ENCODE measurements at regions not wholly inside any gene's neighbourhood (a gene's known extent, or its start where the extent isn't known, plus 50 kb on each side); places are given as distances from the start of the nearest gene placed in this dataset.
"Not testable (repeated sequence)": the region's sequence is repeated elsewhere in the genome, so short reads cannot be mapped to it uniquely, and the experiment has no call there.

- DNase-seq: no peak
Measured at GRCh38 chr2:118604811-118605210, 242.6 kb downstream of the EN1 start.

- DNase-seq: no peak
Measured at GRCh38 chr2:118604371-118604770, 243.1 kb downstream of the EN1 start.

GRCh38 chr2:118599141-118599540 is 248.3 kb downstream of the EN1 start:
- no peak for DNase-seq

GRCh38 chr2:118596620-118597019 is 250.8 kb downstream of the EN1 start:
- no peak for DNase-seq

- no peak for DNase-seq
Measured at GRCh38 chr2:118593257-118593656, 254.2 kb downstream of the EN1 start.

GRCh38 chr2:118591223-118591622 is 256.2 kb downstream of the EN1 start:
- DNase-seq: no peak

GRCh38 chr2:118589721-118590120 is 257.7 kb downstream of the EN1 start:
- no peak for DNase-seq

- no peak for DNase-seq
Measured at GRCh38 chr2:118588850-118589249, 258.6 kb downstream of the EN1 start.

- DNase-seq: no peak
Measured at GRCh38 chr2:118586312-118586711, 261.1 kb downstream of the EN1 start.

GRCh38 chr2:118584877-118585276 is 262.6 kb downstream of the EN1 start:
- no peak for DNase-seq

- no peak for DNase-seq
Measured at GRCh38 chr2:118584062-118584749, 263.2 kb downstream of the EN1 start.

GRCh38 chr2:118582058-118582457 is 265.4 kb downstream of the EN1 start:
- DNase-seq: no peak

- no peak for DNase-seq
Measured at GRCh38 chr2:118580651-118581050, 266.8 kb downstream of the EN1 start.

- DNase-seq: no peak
Measured at GRCh38 chr2:118580107-118580506, 267.3 kb downstream of the EN1 start.

- DNase-seq: no peak
Measured at GRCh38 chr2:118577202-118577601, 270.2 kb downstream of the EN1 start.

- DNase-seq: no peak
Measured at GRCh38 chr2:118576109-118576855, 271.2 kb downstream of the EN1 start.

GRCh38 chr2:118572380-118572779 is 275.1 kb downstream of the EN1 start:
- DNase-seq: not testable (repeated sequence)

- DNase-seq: no peak
Measured at GRCh38 chr2:118569876-118570535, 277.4 kb downstream of the EN1 start.

- DNase-seq: no peak
Measured at GRCh38 chr2:118568700-118569099, 278.7 kb downstream of the EN1 start.

GRCh38 chr2:118565786-118566540 is 281.5 kb downstream of the EN1 start:
- no peak for DNase-seq

GRCh38 chr2:118565301-118565700 is 282.1 kb downstream of the EN1 start:
- DNase-seq: no peak

- no peak for DNase-seq
Measured at GRCh38 chr2:118562144-118562543, 285.3 kb downstream of the EN1 start.

- no peak for DNase-seq
Measured at GRCh38 chr2:118558846-118559245, 288.6 kb downstream of the EN1 start.

All from central memory CD4-positive, alpha-beta T cell (primary cell).